ENCODE measurements at regions not wholly inside any gene's neighbourhood (a gene's known extent, or its start where the extent isn't known, plus 50 kb on each side); places are given as distances from the start of the nearest gene placed in this dataset.
"Not testable (repeated sequence)": the region's sequence is repeated elsewhere in the genome, so short reads cannot be mapped to it uniquely, and the experiment has no call there.

- DNase-seq: no peak
Observed at GRCh38 chr2:114265261-114265660, 177.2 kb upstream of the DPP10 start.

GRCh38 chr2:114274957-114275356, 167.5 kb upstream of the DPP10 start:
- no peak for DNase-seq

- no peak for DNase-seq
Observed at GRCh38 chr2:114281188-114281587, 161.3 kb upstream of the DPP10 start.

GRCh38 chr2:114283774-114284173, 158.7 kb upstream of the DPP10 start:
- DNase-seq: no peak

- no peak for DNase-seq
Observed at GRCh38 chr2:114286438-114286837, 156.0 kb upstream of the DPP10 start.

- no peak for DNase-seq
Observed at GRCh38 chr2:114293355-114293754, 149.1 kb upstream of the DPP10 start.

GRCh38 chr2:114294741-114295140, 147.7 kb upstream of the DPP10 start:
- DNase-seq: no peak

- DNase-seq: not testable (repeated sequence)
Observed at GRCh38 chr2:114300351-114300750, 142.1 kb upstream of the DPP10 start.

GRCh38 chr2:114316532-114317300, 125.7 kb upstream of the DPP10 start:
- no peak for DNase-seq

- no peak for DNase-seq
Observed at GRCh38 chr2:114330594-114330993, 111.8 kb upstream of the DPP10 start.

GRCh38 chr2:114331934-114332333, 110.5 kb upstream of the DPP10 start:
- DNase-seq: no peak

- no peak for DNase-seq
Observed at GRCh38 chr2:114345246-114345645, 97.2 kb upstream of the DPP10 start.

GRCh38 chr2:114346658-114347057, 95.8 kb upstream of the DPP10 start:
- no peak for DNase-seq

- DNase-seq: no peak
Observed at GRCh38 chr2:114350186-114350725, 92.2 kb upstream of the DPP10 start.

- no peak for DNase-seq
Observed at GRCh38 chr2:114352988-114353387, 89.5 kb upstream of the DPP10 start.

GRCh38 chr2:114354199-114354598, 88.2 kb upstream of the DPP10 start:
- DNase-seq: no peak

GRCh38 chr2:114368705-114369104, 73.7 kb upstream of the DPP10 start:
- no peak for DNase-seq

- DNase-seq: not testable (repeated sequence)
Observed at GRCh38 chr2:114371721-114372120, 70.7 kb upstream of the DPP10 start.

GRCh38 chr2:114373591-114373990, 68.8 kb upstream of the DPP10 start:
- no peak for DNase-seq

- no peak for DNase-seq
Observed at GRCh38 chr2:114384441-114384840, 58.0 kb upstream of the DPP10 start.

- DNase-seq: no peak
Observed at GRCh38 chr2:114389021-114389420, 53.4 kb upstream of the DPP10 start.
